Stimulated activated CD4-positive, alpha-beta T cell treated with anti-CD3 and anti-CD28 coated beads, Interleukin-1b, Interleukin-23, amount 100 ng/mL, for 24 hours (primary cell): ENCODE measurements at regions not wholly inside any gene's neighbourhood (a gene's known extent, or its start where the extent isn't known, plus 50 kb on each side); places are given as distances from the start of the nearest gene placed in this dataset.

Experiments
- DNase-seq, 4 experiments: peaks; one replicate each; pipeline ENCODE4 v3.0.0-alpha.2; 2020; ENCODE audit warnings: low read depth in 4 of 4, low spot score in 1 of 4

DNA sequence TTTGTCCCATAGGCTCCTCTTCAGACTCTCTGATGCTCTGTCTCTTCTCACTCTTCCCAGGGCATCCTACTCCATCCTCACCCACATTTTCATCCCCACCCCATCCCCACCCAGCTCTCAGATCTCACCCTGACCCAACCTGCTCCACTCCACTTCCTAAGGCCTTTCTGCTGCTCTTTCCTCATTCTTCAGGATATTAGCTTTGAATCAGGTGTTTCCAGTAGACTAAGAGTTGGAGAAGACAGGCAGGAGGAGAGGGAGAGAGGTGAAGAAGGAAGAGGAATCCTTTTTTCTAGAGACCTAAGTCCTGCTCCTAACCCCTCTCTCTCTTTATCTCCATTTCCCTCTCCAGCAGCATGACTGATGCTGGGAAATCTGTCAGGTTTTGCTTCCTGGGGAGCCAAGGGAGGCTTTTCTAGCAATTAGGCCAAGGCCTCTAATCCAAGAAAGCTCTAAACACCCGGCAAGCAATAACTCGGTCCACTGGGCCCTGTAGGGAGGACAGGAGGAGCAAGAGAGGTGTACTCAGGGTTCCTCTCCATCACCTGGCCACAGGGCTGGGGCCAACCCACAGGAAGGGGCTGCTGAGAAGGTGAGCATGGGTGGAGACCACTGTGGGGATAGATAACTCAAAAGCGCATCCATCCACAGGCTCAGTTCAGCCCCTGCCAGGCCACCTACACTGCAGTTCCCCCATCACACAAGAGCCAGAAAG lies 133.3 kb downstream of the TMEM132E start:
- no peak for DNase-seq

DNA sequence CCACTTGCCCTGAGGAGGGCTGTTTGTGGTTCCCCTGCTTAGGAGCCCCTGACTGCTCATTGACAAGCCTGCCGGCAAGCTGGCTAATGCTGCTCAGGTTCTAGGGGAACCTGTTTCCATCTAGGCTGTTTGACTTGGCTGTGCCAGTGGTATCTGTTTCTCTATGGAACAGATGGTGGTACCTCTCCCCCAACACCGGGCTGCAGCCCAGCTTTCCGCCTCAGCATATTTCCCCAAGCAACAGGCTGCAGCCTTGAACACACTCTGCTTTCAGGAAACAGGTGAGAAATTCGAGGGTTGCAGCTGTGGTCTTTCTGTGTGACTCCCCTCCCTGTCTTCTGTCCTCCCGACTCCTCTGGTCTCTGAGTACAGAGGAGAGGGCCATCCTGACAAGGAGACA lies 132.3 kb downstream of the TMEM132E start:
- no peak for DNase-seq

DNA sequence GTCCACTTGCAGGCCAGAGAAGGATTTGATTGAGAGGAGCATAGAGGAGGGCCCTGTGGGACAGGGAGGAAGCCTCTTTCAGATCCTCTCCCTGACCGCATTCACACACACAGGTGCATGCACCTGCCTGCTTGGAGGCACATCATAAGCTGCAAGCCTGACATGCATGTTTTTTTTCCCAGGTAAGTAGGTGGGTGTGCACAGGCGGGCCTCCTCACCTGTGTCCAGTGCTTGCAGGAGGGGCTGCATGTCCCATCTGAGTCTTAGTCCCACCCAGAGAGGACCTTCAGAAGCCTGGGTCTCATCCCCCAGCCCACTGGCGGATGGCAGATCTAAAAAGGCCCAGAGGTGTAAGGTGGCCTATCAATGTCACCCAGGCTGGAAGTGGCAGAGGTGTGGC lies 130.8 kb downstream of the TMEM132E start:
- no peak for DNase-seq

DNA sequence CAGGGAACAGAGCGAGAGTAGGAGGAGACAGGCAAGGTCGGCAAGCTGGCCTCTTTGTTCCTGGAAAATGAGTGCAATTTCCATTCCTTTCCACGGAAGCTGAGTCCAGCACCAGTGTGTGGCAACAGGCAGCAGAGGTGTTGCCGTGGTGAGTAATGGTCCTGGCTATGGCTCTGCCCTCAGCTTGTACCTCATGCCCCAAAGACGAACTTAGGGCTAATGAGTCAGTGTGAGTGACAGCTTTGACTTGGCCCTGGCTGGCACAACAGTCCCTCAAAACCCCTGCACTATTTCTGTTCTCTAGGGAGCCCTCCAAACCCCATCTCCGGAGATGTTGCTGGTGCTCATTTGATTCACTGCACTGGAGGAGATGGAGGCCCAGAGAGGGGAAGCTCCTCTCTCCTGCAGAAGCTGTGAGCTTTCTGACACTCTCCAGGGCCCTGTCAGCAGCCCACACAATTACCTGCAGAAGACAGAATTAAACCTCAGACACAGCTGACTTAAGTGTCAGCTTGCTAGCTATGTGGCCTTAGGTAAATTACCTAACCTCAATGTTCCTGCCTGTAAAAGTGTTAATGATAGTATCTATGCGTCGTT lies 129.9 kb downstream of the TMEM132E start:
- DNase-seq: no peak

DNA sequence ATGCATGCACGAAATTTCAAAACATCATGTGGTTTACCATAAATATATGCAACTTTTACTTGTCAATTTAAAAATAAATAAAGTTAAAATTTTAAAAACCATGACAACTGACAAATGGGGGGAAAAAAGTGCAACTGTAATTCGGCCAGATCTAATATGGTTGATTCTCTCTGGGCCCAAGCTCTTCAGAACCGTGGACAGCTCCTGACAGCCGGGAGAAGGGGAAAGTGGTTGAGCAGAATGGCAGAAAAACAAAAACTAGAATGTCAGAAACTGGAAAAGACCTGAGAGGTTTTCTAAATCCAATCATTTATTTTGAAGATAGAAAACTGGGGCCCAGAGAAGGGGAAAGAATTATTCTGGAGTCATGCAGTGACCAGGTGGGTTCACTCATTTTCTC lies 126.6 kb downstream of the TMEM132E start:
- DNase-seq: no peak

DNA sequence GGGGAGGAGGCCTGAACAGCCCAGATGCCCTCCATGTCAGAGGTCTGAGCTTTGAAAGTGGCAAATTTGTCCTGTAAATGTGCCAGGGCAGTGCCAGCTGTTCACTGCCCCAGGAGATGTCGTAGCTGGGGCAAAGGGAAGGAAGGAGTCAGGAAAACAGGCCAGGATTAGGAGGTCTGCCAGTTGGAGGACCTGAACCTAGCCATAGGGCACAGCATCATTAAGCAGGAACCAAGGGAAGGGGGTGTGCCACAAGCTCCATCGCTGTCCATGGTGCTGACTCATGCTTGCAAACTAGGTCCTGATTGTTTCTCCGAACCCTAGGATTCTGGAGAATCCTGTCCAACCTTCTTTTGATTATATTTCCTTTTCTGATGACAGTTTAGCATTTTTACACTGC lies 124.2 kb downstream of the TMEM132E start:
- no peak for DNase-seq

DNA sequence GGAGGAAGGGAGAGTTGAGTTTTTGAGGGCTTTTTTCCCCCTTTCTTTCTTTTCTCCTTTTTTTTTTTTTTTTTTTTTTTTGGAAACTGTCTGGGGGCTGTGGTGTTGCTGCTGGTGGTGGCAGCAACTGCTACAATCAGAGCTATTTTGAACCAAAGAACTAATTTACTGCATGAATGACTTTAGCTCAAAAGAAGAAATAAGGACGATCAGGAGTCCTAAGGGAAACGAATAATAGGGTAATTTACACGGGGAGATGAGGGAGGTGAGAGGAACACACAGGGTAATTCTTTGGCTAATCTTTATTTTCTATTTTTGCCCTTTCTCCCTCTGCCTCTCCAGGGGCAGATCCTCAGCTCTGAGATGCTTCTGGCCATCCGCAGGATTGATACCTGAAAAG lies 119.8 kb downstream of the TMEM132E start:
- no peak for DNase-seq

DNA sequence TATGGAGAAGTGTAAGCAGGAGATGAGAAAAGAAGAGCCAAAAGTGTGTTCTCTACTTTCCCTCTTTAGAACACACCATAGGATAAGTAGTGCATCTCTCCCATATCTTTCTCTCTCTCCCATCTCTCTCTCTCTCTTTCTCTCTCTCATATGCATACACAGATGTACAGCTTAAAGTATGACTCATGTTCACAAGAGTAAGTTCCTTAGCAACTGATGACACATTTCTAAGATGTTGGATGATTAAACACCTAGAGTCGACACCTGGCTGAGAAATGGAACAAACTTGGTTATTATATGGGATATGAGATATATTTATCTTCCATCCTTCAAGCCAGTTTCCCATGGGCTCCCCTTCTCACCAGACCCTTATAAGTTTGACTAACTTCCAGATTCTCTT lies 113.5 kb downstream of the TMEM132E start:
- no peak for DNase-seq
